Vagina (tissue), 2 donors: ENCODE measurements at regions not wholly inside any gene's neighbourhood (a gene's known extent, or its start where the extent isn't known, plus 50 kb on each side); places are given as distances from the start of the nearest gene placed in this dataset.

Source experiments
- DNase-seq, 2 donors: peaks; one replicate each; pipeline ENCODE4 v3.0.0-alpha.2; 2017; ENCODE audit errors: extremely low spot score in 2 of 2
- H3K27ac ChIP-seq: fragments of 200-600 bp; sonication (generic); one replicate; pipeline ENCODE4 v1.5.1; 2019
- H3K27me3 ChIP-seq: fragments of 200-600 bp; sonication (generic); one replicate; pipeline ENCODE4 v1.5.1; 2019
- H3K36me3 ChIP-seq, 2 donors: fragments of 200-600 bp; sonication (generic); one replicate each; pipeline ENCODE4 v1.5.1; 2017 to 2019
- H3K4me1 ChIP-seq: fragments of 200-600 bp; sonication (generic); one replicate; pipeline ENCODE4 v1.5.1; 2019
- H3K4me3 ChIP-seq, 2 donors: fragments of 200-600 bp; sonication (generic); 1 replicate in 1 of 2; 2 replicates in 1 of 2; pipeline ENCODE4 v1.5.1; 2016 to 2019
- H3K9me3 ChIP-seq: fragments of 200-600 bp; sonication (generic); one replicate; pipeline ENCODE4 v1.5.1; 2019
- POLR2A ChIP-seq, 2 donors: fragments of 450-650 bp; IDR thresholded peaks; one replicate each; pipeline ENCODE4 v1.6.1; 2017; ENCODE audit warnings: antibody characterized with exemption in 2 of 2, mild to moderate bottlenecking in 2 of 2, moderate library complexity in 2 of 2
- POLR2AphosphoS5 ChIP-seq, 2 donors: sonication (generic); formaldehyde crosslinking; IDR thresholded peaks; one replicate each; pipeline ENCODE4 v1.9.0; 2017; ENCODE audit warnings: antibody characterized with exemption in 2 of 2, mild to moderate bottlenecking in 2 of 2, low read depth in 1 of 2; ENCODE audit not compliant: insufficient read depth in 1 of 2
- intact Hi-C: fragments of 100-400 bp; cut with DNase I; formaldehyde crosslinking; loops from one replicate; pipeline ENCODE4 v1.15.1; 2023
- TF ChIP-seq, protein P1 (sequence below), 3 experiments: fragments of 450-650 bp in 2 of 3; fragments of 200-600 bp in 1 of 3; sonication (generic) in 1 of 3; IDR thresholded peaks; one replicate each; pipeline ENCODE4 v1.5.1; 2017 to 2019; ENCODE audit warnings: antibody characterized with exemption in 3 of 3, mild to moderate bottlenecking in 2 of 3, moderate library complexity in 2 of 3

- no peak overlapping the region for H3K27ac ChIP-seq
- TF ChIP-seq POLR2A (IDR thresholded peaks at IDR 0.05), result no peak
- TF ChIP-seq, protein P1, sequence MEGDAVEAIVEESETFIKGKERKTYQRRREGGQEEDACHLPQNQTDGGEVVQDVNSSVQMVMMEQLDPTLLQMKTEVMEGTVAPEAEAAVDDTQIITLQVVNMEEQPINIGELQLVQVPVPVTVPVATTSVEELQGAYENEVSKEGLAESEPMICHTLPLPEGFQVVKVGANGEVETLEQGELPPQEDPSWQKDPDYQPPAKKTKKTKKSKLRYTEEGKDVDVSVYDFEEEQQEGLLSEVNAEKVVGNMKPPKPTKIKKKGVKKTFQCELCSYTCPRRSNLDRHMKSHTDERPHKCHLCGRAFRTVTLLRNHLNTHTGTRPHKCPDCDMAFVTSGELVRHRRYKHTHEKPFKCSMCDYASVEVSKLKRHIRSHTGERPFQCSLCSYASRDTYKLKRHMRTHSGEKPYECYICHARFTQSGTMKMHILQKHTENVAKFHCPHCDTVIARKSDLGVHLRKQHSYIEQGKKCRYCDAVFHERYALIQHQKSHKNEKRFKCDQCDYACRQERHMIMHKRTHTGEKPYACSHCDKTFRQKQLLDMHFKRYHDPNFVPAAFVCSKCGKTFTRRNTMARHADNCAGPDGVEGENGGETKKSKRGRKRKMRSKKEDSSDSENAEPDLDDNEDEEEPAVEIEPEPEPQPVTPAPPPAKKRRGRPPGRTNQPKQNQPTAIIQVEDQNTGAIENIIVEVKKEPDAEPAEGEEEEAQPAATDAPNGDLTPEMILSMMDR (IDR thresholded peaks at IDR 0.05), result no peak
- no peaks in the 10 kb centered on the region for H3K9me3 ChIP-seq
- H3K36me3 ChIP-seq, result no peaks in the 10 kb centered on the region
- no peak overlapping the region for H3K4me3 ChIP-seq
- H3K27me3 ChIP-seq, result no peaks in the 10 kb centered on the region
- peaks cover 14% of the 10 kb centered on the region for H3K4me1 ChIP-seq
- no peak for DNase-seq
- intact Hi-C loops, result no loop called here
These were observed 75.1 kb downstream of the TEX51 start for GRCh38 chr2:126973745-126974144.

- DNase-seq, result no peak
- Histone ChIP-seq H3K4me1 (peaks cover 14% of the 10 kb centered on the region), H3K36me3 (no peaks in the 10 kb centered on the region), H3K9me3 (no peaks in the 10 kb centered on the region), H3K27me3 (no peaks in the 10 kb centered on the region), H3K27ac (no peak overlapping the region), H3K4me3 (no peak overlapping the region)
- intact Hi-C loops, result no loop called here
- TF ChIP-seq POLR2A (IDR thresholded peaks at IDR 0.05), result no peak
- no peak for TF ChIP-seq POLR2AphosphoS5 (IDR thresholded peaks at IDR 0.05; ENCODE audit: insufficient read depth in 1 of 2, low read depth in 1 of 2)
- TF ChIP-seq, protein P1 (IDR thresholded peaks at IDR 0.05), result no peak
These were observed 77.3 kb downstream of the TEX51 start for GRCh38 chr2:126975671-126976655.

GRCh38 chr2:126976721-126977328, 78.1 kb downstream of the TEX51 start:
- H3K36me3 ChIP-seq, result no peaks in the 10 kb centered on the region
- no peak overlapping the region for H3K27ac ChIP-seq
- H3K4me3 ChIP-seq, result no peak overlapping the region
- H3K9me3 ChIP-seq, result no peaks in the 10 kb centered on the region
- H3K27me3 ChIP-seq, result no peaks in the 10 kb centered on the region
- peaks cover 7% of the 10 kb centered on the region for H3K4me1 ChIP-seq
- no peak for TF ChIP-seq POLR2AphosphoS5 (IDR thresholded peaks at IDR 0.05; ENCODE audit: insufficient read depth in 1 of 2, low read depth in 1 of 2)
- TF ChIP-seq, protein P1 (IDR thresholded peaks at IDR 0.05), result no peak
- no peak for TF ChIP-seq POLR2A (IDR thresholded peaks at IDR 0.05)
- DNase-seq, result no peak
- intact Hi-C loops, result no loop called here

- Histone ChIP-seq H3K36me3 (no peaks in the 10 kb centered on the region), H3K4me1 (no peaks in the 10 kb centered on the region), H3K9me3 (no peaks in the 10 kb centered on the region), H3K27me3 (no peaks in the 10 kb centered on the region), H3K27ac (no peak overlapping the region), H3K4me3 (no peak overlapping the region)
- intact Hi-C loops, result no loop called here
- TF ChIP-seq, protein P1 (IDR thresholded peaks at IDR 0.05), result no peak
- TF ChIP-seq POLR2A (IDR thresholded peaks at IDR 0.05) (no peak), POLR2AphosphoS5 (IDR thresholded peaks at IDR 0.05; ENCODE audit: insufficient read depth in 1 of 2, low read depth in 1 of 2) (no peak)
- DNase-seq, result no peak
These were observed 79.6 kb downstream of the TEX51 start for GRCh38 chr2:126978333-126978732.
